Mammary epithelial cell (primary cell): ENCODE measurements at regions not wholly inside any gene's neighbourhood (a gene's known extent, or its start where the extent isn't known, plus 50 kb on each side); places are given as distances from the start of the nearest gene placed in this dataset.

Experiments used
- EZH2 ChIP-seq: IDR thresholded peaks from 2 replicates; pipeline ENCODE4 v1.6.1; 2012; ENCODE audit warnings: low read length, inconsistent platforms, borderline replicate concordance
- TF ChIP-seq, protein P1 (sequence below), 2 donors: IDR thresholded peaks in 1 of 2; conservative IDR thresholded peaks in 1 of 2; 2 replicates each; pipeline ENCODE4 v1.5.1; 2011 to 2012; ENCODE audit warnings: inconsistent platforms in 2 of 2, low read length in 2 of 2, mild to moderate bottlenecking in 2 of 2, control low read depth in 1 of 2, low read depth in 1 of 2; ENCODE audit not compliant: insufficient read depth in 1 of 2; ENCODE audit errors: extremely low read depth in 1 of 2

DNA sequence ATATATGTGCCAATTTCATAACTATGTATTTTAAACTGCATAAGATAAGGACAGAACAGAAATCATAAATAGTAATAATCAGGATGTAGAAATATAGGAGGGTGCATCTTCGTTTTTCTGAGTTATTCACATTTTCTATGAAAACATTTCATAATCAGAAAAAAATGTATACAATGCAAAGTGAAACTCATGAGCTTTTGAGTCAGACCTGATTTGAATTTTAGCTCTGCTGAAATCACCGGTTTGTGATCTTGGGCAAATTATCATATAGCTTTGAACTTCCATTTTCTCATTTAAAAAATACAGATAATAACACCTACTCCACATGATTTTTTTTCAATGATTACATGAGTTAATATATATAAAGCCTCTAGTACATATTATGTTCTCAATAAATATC lies 106.9 kb downstream of the KDR start:
- TF ChIP-seq, protein P1, sequence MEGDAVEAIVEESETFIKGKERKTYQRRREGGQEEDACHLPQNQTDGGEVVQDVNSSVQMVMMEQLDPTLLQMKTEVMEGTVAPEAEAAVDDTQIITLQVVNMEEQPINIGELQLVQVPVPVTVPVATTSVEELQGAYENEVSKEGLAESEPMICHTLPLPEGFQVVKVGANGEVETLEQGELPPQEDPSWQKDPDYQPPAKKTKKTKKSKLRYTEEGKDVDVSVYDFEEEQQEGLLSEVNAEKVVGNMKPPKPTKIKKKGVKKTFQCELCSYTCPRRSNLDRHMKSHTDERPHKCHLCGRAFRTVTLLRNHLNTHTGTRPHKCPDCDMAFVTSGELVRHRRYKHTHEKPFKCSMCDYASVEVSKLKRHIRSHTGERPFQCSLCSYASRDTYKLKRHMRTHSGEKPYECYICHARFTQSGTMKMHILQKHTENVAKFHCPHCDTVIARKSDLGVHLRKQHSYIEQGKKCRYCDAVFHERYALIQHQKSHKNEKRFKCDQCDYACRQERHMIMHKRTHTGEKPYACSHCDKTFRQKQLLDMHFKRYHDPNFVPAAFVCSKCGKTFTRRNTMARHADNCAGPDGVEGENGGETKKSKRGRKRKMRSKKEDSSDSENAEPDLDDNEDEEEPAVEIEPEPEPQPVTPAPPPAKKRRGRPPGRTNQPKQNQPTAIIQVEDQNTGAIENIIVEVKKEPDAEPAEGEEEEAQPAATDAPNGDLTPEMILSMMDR (conservative IDR thresholded peaks at IDR 0.05 in 1 of 2, IDR thresholded peaks at IDR 0.05 in 1 of 2; ENCODE audit: extremely low read depth in 1 of 2, insufficient read depth in 1 of 2, low read depth in 1 of 2, low read length in 2 of 2) = no peak
- TF ChIP-seq EZH2 = no peak
